Stimulated activated CD4-positive, alpha-beta T cell treated with anti-CD3 and anti-CD28 coated beads, Interleukin-4, amount 100 ng/mL, for 1 hour (primary cell): ENCODE measurements at regions not wholly inside any gene's neighbourhood (a gene's known extent, or its start where the extent isn't known, plus 50 kb on each side); places are given as distances from the start of the nearest gene placed in this dataset.

Source experiments
- DNase-seq: peaks from one replicate; pipeline ENCODE4 v3.0.0-alpha.2; 2020

DNA sequence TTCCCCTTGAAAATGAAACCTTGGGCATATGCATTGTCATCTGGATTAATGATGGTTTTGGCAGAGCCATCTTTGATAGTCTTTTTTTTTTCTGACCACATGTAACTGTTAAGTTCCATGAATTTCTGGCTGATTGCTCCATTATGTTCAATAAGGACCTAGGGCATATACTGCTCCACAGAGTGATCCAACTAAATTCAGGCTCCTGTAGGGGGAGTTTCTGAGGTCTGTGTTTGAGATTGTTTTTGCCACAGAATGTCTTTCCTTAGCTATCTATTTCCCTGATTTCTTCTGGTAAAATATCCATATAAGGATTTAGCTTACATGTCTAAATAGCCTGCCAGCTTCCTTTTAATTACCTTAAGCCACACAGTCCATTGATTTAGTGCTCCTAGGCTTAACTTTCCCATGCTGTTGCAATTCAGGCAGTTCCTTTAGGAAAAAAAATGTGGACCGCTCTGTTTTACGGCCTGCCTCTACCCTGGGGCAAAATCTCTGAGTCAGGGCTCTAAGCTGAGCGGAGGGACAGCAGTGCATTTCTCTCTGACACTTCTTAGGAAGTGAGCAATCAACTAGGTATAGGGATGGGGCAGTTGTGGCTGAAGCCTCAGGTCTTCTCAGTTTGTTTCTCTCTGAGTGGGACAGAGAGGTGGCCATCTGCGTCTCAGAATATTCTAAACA, 796.2 kb downstream of the NR2F2 start:
- no peak for DNase-seq

DNA sequence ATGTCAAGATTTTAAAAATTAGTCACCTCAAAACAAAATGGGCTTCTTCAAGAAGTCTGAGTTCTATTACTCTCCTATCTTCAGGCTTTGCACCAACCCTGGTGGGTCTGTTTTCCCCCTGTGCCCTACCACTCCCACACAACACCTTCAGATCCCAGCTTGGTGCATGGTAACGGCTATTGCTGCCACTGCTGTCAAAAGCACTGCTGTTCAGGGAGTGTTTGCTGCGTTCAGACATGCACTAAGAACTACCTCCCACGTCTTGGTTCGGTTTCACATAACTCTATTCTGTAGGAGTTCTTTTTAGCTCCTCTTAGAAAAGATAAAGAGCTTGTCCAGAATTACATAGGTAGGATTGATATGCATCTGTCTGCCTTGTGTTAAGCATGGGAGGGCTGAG, 799.2 kb downstream of the NR2F2 start:
- DNase-seq: no peak

DNA sequence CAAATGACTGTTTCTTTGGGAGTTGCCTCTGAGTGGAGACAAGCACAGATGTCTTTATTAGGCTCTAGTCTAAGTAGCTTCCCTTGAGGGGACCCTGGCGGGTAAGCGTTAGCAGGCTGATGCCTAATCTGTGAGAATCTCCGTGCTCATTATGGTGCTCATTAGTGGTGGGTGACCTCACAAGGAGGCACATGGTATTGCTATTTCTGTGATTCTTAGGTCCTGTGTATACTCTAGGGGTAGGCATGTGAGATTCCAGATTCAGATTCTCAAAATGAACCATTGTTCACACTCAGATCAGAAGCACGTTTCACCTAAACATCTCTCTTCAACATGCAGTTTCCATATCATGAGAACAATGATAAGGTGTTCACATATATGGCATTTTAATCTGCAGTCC, 809.7 kb downstream of the NR2F2 start:
- no peak for DNase-seq

DNA sequence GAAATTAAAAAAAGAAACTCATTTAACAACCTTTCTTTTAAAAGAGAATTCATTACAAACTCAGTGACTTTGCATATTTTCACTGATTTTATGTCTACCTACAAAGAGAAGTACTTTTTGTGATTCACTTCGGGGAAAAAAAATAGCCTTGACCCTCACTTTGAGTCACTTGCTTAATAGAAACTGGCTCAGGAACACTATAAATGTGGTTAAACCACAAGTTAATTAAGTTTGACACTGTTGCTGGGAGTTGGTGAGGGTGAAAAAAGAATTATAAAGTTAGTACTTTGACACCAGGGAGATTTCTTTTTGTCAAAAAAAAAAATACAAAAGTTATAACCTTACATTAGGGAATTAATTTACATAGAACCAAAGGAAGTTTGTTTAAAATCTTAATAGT, 810.9 kb downstream of the NR2F2 start:
- DNase-seq: no peak

DNA sequence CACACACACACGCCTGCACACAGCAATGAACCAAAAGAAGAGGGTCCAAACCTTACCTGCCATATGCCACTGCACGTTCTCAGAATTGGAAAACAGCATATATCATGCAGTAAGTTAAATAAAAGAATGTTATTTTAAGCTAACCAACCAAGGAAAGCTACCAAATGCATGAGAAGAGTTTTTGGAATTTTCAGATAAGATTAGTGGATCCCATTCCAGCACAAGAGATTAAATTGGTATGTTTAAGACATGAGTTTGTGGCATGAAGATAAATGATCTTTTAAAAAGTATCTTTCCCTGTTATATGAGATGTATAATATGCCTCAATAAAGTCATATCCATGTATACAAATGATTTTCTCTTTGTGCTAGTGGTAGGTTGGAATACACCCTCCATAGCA, 811.4 kb downstream of the NR2F2 start:
- DNase-seq: no peak

DNA sequence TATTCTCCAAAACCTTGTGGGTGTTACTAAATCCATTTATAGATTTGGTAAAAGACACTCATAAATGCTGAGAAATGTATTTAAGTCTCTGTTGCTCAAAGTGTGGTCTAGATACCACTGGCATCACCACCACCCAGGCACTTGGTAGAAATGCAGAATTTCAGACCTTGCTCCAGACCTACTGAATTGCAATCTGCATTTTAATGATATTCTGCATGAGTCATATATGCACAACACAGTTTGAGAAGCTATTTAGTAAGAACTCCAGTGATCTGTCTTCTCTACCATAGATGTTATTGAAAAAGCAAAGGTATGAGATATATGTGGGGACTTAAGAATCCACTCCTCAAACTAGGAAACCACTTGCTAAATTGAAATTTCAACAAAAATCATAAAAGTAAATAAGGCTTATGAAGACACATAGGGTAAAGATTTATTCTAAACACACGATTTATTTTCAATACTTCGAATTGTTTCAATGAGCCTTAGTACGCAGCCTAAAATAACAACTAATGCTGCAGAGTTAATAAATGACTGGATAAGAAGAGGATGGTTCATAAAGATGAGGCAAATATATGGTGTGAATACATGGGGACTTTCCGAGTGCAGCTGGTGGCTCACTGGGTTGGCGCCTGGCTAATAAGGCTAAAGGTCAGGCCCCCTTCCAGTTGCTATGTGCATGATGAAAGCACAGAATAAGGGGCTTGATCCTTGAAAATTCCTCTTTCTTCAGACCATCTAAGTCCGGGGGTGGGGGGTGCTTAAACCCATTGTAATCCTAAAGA, 813.3 kb downstream of the NR2F2 start:
- no peak for DNase-seq

DNA sequence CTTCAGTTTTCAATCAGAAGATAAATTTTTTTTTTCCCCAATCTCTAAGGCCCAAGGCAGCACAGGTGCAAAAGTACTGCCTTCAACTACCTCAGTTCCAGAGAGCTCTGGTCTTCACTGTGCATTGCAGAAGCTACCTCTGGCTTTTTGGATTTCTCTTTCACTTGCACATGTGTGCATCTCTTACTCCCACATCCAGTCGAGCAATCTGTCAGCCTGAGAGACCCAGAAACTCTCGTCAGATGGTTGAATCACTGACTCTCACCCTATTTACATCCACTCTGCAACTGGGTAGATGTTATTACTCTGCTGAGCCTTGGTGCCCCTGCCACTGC, 813.8 kb downstream of the NR2F2 start:
- no peak for DNase-seq

DNA sequence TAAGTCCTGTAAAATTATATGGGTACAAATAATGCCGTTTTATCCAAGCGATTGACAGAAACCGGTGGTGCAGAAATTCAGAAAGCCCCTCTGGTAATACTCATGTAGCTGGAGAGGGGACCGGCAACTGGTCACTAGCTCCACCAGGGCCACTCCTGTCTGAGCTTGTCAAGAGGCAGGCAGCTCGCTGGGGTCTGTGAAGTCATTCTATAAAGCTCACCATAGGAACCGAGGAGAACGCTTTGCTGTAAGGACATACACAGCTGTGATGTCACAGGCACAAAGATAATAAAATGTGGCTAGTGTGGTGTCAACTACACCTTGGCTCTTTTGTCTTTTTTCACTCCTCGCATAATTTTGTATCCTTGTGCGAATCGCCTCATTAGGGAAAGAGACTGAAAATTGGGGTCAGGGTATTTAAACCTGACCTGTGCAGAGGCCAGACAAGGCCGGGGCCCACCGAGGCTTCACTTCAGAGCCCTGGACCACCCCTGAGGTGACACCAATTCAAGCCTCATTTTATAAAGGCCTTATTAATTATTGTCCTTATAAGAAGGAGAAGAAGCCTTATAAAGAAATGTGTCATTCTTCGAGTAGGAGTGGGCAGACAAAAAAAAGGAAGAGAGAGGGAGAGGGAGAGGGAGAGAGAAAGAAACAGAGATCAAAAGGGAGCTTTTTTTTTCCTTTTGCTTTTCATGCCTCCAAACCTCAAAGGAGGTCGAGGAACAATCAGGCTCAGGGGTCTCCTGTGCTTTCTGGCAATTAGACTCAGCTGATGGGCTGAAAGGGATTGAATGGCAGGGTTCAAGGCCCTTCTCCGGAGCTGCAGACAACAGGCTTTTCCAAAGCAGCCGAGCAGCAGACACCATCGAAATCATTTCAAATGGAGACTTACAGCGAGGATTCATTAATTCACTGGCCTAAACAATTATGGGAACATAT, 813.3 kb upstream of the ARRDC4 start:
- DNase-seq: no peak

DNA sequence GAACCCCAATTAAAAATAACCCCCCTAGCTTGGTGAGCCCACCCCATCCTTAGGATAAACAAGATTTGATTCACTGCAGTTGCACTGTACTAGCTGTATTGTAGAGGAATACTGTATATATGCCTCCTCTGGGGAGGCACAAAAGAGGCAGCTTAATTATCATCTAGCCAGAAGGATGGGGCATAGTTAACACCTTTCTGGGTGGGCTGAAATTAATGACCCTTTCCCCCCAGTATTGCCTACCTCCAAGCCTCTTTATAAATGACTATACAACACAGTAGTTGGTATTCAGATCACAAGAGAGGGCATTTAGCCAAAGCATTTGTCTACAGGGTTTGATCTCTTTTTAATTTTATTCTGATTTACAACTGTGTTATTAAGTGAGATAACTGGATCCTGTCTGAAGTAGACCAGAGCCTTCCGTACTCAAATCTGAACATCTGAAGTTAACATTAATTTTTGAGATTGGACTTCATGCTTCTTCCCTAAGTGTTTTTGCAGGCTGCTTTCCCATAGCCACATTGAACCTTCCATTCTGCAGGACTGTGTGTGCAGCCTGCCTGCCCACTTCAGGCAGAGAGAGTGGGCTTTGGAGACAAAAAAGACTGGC, 807.0 kb upstream of the ARRDC4 start:
- no peak for DNase-seq

DNA sequence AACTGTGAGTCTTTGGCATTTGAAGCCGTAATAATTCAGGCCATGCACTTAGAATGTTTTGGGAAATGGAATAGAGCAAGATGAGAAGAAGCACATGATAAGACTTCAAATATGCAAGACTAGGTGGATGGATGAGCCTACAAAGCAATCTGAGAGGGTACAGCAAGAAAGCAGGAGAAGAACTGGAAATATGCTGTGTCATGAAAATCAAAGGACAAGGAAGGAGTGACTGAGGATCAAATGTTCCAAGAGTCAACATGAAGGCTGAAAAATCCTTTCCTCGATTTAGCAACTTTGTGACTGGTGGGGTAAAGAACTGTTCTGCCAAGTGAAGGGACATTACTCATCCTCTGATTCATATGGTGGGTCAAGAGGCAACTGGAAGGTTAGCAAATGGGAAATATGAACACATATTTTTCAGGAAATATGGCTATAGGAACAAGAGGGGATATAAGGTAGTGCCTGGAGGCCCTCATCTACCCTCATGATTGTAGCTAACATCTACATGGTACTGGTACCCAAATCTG, 803.7 kb upstream of the ARRDC4 start:
- DNase-seq: no peak

DNA sequence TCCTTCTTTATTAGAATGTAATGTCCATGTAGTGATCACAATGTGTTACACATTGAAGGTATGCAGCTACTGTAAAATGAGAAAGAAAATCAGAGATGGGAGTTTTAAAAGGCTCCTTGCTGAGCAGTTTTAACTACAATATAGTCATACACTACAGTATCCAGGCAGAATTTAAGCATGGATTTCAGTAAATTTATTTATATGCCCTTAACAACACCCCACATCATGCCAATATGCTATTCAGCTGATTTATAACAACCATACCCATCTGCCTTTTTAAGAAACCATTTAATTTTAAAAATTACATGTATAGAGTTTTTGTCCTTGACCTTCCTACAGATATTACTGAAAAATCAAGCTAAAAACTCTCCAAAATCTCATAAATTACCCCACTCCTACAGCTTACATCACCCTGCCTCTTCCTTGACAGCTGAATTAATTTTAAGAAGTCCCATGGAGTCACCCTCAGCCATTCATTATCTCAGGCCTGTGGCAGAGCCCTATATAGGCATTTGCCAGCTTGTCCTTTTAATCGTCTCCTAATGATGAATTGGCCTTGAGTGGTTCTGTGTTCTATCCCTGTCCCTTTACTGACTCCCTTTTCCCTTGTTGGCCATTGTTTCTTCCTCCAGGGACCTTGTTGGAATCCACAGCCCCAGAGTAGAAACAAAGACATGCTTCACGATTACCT, 797.6 kb upstream of the ARRDC4 start:
- DNase-seq: no peak

DNA sequence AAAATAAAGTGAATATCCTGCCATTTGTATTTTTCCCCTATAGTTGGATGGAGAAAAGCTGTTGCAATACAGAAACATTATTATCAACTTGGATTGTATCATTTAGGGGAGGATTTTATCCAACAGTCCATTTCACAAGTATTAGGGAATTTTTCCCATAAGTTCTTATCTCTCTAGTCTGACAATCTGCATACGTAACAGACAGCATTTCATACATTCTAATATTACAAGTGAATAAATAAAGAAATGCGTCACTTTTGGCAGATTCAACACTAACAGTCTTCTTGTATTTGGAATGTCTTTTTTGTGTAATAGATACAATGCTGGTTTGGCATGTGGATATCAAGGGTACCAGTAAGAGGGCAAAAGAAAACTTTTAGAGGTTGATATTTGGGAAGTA, 795.3 kb upstream of the ARRDC4 start:
- DNase-seq: no peak

DNA sequence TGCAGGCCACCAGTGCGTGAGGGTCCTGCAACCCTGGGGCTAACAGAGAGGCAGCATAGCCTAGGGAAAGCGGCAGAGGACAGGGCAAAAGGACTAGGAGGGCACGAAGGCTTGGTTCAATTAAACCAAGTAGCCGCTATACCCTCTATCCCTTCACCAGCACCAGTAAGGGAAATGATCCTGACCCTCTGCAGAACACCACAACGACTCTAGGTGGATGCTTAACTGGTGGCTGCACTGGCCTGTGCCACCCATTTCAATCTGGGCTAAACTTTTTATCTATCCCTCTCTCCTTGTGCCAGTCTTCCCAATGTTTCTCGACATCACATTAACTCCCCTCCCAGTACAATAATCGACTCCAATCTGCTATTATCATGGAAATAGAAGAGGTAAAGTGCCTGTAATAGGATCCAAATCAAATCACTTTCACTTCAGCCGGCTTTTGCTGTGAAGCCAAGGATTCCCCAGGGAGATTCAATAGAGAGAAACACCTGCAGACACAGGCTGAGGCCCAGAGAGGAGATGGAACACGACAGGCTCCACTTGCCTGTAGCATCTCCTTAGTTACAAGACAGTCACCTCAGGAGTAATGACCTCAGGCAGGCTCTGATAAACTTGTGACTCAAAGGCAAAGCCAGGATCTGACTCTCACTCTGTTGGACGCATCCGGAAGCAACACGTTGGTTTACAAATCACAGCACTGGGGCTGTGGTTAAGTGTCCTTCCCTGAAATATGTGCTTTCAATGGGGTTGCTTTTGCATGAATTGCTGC, 791.6 kb upstream of the ARRDC4 start:
- DNase-seq: no peak

DNA sequence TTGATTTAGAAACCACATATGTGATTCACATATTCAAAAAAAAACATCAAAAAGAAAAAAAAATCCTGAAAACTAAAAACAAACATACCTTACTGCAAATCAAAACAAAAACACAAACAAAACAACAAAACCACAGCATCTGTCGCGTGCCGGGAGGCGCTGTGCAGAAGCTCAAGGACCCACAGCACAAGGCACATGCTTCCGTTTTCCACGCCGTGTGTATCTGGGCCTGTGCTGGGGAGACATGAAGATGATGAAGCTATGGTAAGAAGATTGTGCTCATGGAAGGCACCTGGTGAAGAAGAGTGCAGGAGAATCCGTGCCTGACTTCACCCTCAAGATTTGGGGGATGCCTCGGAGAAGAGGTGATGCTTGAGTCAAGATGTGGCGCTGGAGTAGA, 788.9 kb upstream of the ARRDC4 start:
- no peak for DNase-seq

DNA sequence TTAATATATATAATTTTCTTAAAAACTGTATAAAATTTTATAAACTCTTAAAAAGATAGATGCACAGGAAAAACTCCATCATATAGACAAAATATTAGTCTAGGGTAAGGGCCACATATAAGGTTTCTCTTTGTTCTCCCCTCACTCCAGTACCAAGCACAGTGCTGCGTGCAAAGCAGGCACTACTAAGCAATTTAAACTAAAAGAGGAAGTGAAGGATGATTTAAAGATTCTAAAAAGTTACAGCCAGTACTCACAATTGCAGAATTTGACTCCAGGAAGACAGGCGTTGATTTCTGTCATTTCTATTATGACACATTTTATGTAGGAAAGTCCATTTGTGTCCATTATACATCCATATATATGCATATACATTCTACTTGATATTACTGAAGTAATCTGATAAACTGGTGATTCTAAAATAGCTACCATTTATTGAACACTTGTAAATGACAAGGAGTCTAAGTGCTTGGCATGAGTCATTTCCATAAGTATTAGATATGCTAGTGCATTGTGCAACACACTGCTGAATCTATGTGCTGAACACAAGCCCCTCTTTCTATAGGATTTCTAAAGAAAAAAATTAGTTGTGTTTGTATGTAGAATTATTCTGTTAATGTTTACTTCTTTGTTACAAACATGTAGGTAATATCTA, 785.5 kb upstream of the ARRDC4 start:
- DNase-seq: no peak

DNA sequence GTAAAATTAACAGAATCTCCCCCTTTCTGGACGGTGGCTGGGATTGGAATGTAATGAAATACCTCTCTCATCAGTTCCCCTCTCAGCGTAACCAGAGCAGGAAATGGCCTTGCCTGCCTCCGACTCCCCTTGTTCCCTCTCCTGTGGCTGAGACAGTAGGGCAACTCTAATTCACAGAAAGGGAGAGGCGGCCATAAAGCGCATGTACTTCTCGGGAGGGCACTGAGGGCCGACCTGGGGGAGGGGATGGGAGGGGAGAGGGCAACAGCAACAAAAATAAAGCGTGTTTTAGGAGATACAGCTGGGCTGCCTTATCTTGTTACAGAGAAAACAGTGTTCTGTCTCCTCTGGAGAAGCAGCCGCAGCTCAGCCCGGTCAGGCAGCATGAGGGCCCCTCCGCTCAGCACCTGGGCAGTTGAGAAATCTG, 783.3 kb upstream of the ARRDC4 start:
- DNase-seq: no peak

DNA sequence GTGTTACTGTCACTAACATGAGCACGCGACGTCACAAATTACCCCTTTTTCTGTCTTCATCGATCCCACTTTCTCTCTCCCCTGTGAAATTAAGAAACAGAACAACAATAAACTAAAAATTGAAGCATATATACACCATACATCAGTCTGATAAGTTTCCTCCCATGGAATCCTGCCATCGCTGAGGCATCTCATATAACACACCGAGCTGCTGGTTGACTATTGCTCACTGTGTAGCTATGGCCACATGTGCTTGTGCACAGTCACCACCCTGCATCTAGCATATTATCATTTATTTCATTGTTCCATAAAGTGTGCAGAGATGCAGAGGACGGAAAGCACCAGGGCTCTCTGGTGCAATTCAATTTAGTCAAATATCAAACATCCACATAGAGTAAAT, 777.9 kb upstream of the ARRDC4 start:
- DNase-seq: no peak

DNA sequence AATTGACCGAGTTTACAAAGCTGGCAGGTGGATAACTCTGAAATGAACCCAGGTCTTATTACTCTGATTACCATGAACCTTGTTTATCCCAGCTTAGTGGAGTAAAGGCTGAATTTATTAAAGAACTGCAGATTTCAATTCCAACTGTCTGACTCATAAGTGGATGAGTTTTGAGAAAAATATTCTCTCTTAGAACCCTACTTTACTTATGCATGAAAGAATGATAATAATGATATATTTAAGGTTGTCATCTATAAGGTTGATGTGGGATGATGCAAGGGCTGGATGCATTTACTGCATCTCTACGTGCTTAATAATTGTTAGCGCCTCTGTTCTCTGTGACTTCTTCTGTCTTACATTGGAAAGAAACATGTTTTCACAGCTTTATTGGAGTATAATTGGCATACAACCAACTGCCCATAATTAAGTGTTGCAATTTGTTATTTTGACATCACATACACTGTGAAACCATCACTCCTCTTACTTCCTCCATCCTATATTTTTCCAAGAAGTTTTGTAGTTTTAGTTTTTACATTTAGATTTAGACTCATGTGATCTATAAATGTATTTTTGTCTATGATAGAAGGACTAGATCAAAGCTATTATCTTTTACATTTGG, 771.2 kb upstream of the ARRDC4 start:
- no peak for DNase-seq

DNA sequence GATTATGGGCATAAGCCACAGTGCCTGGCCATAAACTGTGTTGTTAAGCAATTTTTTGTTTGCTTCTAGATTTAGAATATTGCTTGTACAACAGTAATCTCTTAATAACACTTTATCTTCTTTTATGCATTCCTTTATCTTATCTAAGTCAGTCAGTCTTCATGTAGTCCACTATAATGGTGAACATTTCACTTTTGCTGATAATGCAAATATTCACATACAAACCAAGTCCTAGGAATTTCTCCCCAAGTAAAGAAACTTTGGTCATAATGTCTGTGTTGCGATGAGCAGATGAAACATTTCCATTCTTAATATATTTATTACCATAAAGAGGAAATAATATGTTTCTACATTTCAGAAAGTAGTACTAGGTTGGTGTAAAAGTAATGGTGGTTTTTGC, 765.8 kb upstream of the ARRDC4 start:
- no peak for DNase-seq
